Anterior cingulate cortex (tissue), 58 donors: ENCODE measurements at regions not wholly inside any gene's neighbourhood (a gene's known extent, or its start where the extent isn't known, plus 50 kb on each side); places are given as distances from the start of the nearest gene placed in this dataset.
"Not testable (repeated sequence)": the region's sequence is repeated elsewhere in the genome, so short reads cannot be mapped to it uniquely, and the experiment has no call there.

Experiments
- DNase-seq, 58 donors: peaks; one replicate each; lab custom pipeline; 2025; lab: John Stamatoyannopoulos, UW

DNA sequence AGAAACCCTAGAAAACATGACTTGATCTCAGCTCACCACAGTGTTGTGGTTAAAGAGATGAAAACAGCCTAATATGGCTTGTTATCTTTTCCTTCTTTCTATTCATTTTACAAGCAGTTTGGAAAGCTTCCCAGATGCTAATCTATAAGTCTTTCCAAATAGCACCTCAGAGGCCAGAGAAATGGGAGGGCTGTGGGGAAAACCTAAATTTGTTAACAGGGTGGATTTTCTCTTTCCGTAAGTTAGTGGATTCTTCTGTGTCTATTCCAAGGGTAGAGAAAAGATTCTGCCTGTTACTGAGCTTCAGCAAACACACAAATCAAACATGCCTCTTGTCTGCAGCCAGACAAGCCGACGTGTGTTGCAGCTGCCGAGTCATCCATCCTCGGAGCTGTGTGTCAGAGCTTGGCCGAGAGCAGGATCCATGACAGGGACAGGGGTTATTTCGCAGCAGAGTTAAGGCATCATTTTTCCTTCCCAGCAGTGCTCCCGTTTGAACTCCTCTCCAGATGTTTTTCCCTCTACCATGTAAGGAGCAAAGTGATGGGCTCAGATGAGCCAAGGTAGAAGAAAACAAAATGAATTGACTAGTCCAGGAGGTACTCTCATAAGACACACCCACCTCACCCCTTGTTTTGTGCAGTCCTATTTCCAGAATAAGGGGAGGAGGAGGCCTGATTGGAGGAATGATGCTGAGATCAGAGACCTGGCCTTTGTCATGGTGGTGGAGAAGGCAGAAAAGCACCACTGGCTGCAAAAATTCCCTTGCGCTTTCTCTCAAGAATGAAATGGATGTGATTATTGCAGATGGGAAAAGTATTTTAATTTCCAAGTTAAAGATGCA is 560.0 kb downstream of the C6orf118 start:
- DNase-seq, result peak in 21 of 58 donors; percentile 4 to 43 (median 18)

GRCh38 chr6:164744301-164744700 is 565.1 kb downstream of the C6orf118 start:
- DNase-seq, result no peak

GRCh38 chr6:164741938-164742451 is 567.4 kb downstream of the C6orf118 start:
- no peak for DNase-seq

- not testable (repeated sequence) for DNase-seq
Observed at GRCh38 chr6:164736090-164736489, 573.3 kb downstream of the C6orf118 start.

GRCh38 chr6:164731539-164731938 is 577.9 kb downstream of the C6orf118 start:
- DNase-seq, result no peak

GRCh38 chr6:164721460-164721859 is 587.9 kb downstream of the C6orf118 start:
- no peak for DNase-seq

DNA sequence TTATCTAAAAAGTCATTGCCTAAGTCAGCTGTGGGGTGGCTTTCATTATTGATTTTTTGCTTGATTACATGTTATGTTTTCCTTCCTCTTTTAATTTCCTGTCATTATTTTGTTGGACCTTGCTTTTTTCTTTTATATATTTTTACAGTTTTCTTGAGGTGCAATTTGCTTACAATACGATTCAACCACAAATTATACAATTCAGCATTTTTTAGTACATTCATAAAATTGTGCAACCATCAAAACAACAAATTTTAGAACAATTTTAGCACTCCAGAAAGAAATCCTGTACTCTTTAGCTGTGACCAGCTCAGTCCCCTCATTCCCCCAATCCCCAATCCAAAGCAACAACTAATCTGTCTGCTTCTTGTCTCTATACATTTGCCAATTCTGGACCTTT is 608.9 kb downstream of the C6orf118 start:
- no peak for DNase-seq

DNA sequence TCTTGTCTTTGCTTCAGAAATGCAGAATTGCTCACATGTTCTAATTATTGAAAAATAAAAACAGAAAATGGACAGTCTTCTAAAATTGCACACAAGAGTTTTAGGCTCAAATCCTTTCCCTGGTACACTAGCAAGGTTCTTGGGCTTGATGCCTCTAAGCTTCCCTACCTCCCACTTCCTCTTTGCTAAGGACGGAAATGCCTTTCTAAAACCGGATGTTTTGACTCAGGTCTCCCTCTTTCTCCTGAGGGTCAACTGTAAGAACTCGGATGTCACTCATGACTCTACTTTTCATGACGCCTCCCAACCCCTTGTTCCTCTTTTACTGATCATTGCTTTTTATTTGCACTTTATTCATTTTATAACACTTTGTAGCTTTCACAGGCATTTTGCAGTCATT is 613.5 kb downstream of the C6orf118 start:
- no peak for DNase-seq

DNA sequence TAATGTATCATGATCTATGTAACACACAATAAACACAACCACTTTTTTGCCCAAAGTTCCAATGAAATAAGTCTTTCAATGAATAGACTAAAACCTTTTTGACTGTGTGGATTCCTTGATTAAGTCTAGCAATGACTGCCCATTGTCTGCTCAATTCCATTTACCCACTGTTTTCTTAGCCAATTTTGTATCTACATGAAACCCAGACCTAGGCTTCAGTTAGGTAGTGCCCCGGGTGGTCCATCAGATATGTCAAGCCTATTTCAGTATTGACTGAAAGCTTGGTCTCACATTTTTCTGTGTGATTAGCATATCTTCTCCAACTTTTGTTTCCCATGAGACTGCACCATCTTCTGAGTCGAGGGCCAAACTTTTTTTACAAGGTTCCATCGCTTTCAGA is 615.0 kb downstream of the C6orf118 start:
- DNase-seq, result no peak

DNA sequence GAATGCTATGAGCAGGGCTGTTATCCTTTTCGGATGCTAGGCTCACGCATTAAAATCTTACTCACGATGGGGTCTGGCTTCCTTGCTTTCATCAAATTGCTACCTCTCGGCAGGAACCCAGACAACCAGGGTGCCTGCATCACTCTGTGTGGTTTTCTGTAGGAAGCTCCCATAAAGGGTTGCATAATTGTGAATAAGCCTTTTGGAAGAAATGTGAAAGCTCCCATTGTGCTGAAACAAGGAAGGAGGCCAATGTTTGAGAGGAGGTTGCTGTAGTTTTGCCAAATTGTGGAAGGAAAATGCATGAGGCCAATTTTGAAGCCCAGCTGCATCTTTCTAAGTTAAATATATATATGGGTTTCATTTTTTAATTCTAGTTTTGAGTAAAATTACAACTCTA is 615.5 kb downstream of the C6orf118 start:
- DNase-seq, result peak in 48 of 58 donors; percentile 11 to 93 (median 56)

DNA sequence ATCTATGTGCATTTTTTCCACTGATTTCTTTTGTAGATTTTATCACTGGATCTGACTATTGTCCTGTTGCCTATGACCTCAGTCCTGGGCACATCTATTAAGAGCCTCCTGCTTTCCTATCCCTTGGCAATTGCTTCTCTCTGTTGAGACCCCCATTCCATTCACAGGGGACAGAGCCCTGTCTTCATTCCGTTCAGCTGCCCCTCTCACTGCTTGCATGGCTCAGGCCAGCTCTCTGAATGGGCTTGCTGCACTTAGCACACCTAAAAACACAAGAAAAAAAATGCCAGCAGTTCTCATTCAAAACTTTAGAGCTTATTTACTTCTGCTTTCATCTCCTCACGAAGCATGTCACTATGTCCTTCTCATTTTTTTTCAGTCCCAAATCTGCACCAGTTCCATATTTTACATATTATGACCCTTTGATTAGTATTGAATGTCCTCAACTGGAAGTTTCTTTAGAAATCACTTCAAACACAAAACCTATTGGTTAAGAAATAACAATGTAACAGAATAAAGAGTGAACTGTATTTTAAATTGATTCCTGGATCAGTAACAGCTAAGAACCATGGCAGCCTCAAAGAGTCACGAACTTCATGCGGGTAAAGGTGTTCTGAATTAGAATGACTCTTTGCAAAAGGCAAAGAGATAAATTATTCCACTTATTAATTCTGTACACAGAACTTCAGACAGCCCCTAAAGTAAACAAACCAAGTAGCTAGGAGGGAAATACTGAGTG is 616.5 kb downstream of the C6orf118 start:
- no peak for DNase-seq

DNA sequence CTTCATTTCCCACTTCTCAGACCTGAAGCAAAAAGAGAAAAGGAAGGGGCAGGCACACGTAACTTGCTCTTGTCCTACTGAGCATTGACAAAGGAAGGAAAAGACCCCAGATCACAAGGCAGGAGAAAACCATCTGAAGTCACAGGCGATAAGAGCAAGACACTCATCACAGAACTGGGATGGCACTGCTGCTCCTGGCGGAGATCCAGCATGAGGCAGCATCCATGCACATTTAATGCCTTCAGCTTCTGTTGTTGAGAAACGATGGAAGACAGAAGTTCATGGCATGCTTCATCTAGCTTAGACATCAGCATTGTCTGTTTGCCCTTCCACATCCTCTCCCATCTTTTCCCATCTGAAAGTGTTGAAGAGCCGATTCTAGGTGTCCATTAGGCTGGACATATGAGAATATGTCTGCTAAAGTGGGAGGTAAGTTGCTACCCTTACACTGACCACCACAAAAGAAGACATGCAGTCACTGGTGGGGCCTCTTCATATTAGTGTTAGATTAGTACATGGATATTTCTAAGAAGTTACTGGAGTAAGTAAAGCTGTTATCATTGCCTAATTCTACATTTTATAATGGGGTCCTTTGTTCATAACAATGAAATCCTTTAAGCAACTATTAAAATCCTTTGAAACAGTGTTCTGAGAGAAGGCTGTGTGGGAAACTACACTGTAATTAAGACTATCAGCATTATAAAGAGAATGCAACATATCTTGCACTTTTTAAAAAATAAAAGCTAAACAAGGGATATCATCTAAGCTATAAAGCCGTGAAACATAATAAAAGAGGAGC is 618.5 kb downstream of the C6orf118 start:
- peak in 7 of 58 donors; percentile 2 to 48 (median 8) for DNase-seq

DNA sequence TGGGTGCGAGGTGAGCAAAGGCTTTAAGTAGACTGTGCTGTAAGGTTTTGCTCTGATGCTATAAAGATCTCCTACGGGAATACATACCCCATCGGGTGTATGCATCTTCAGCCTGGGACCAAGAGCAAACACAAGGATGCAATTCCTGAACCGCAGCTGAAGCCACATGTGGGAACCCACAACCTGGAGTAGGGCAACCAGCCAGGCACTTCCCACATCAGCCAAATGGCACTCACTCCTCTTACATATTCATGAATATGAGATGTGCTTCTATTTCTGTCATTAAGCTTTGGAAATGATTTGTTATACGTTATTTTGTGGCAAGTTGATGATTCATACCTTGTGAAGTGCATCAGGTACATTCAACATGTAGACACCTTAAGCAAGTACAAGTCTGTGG is 619.2 kb downstream of the C6orf118 start:
- DNase-seq, result peak in 3 of 58 donors; percentile 11 to 31 (median 13)

DNA sequence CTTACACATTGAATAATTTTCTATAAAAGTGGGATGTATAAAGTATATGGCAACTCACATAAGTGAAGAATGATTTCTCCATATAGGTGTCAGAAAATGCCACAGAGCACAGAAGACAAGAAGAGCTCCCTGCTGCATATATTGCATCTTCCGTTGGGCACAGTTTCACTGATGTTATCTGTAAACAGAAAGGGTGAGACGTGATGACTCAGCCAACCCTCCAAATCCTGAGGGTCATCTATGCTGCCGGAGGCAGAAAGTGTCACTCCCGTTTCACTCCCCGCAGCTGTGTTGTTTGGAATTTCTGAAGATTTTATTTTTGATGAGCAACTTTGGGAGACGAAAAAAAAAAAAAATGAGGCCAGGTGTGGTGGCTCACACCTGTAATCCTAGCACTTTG is 644.1 kb downstream of the C6orf118 start:
- DNase-seq, result no peak

DNA sequence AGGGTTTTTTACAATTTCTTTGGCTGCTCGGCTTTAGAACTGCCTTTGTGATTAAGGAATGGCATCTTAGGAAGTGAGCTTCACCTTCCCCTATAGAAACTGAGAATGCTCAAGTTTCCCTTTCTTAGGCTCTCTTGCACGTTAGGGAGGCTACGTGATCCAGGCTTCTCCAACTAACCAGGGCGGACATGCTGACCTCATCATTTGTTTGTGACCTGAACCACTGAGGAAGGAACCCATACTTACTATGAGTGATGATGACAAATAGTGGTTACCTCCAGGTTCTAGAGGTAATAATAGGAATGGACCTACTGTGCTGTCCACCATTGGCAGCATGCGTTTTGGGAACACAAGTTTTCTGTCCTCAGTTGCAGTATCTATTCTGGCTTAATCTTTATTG is 645.8 kb downstream of the C6orf118 start:
- no peak for DNase-seq

- peak in 2 of 58 donors; percentile 6 to 13 for DNase-seq
Observed at GRCh38 chr6:164661716-164662115, 647.7 kb downstream of the C6orf118 start.

DNA sequence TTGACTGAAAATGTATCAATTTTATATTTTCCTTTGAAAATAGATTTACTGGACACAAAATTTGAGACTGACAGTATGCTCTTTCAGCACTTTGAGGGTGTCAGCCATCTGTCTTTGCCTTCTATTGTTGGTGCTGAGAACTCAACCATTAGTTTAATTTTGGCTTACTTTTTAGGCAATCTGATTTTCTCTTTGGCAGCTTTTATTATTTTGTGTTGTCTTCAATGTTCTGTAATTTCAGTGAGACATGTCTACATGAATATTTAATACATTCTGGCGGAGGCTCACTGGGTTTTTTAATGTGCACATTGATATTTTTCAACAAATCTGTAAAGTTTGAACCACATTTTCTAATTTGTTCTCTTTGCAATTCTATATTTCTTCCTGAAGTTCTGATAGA is 648.6 kb downstream of the C6orf118 start:
- no peak for DNase-seq

DNA sequence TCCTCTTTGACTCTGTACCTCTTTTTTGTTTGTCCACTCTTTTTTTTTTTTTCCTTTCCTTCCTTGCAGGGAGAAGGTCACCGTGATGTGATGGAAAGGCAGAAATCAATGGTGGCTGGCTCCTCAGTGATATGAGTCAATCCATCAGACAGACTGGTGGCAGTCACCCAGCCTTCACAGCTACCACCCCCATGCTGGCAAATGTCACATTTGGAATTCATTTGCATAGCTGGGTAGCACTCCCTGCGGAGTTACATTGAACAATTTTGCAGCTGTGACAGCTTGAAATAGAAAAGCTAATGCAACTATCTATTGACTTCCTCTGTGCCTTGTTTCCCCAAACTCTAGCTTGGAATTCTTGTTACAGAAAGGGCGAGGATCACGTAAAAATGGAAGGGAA is 668.4 kb downstream of the C6orf118 start:
- peak in 45 of 58 donors; percentile 3 to 66 (median 21) for DNase-seq

- DNase-seq, result no peak
Observed at GRCh38 chr6:164628302-164628931, 681.0 kb downstream of the C6orf118 start.

- no peak for DNase-seq
Observed at GRCh38 chr6:164616917-164617524, 692.4 kb downstream of the C6orf118 start.
